ENCODE measurements at regions not wholly inside any gene's neighbourhood (a gene's known extent, or its start where the extent isn't known, plus 50 kb on each side); places are given as distances from the start of the nearest gene placed in this dataset.

- no peak for ATAC-seq
- in situ Hi-C loops (cut with MboI; ENCODE audit: low sequenced_read_pairs in 4 of 4) (no loop called here), intact Hi-C loops (cut with DNase I; ENCODE audit: low total_unique reads) (no loop called here)
- Histone ChIP-seq H3K27ac (no peak overlapping the region), H3K27me3 (no peaks in the 10 kb centered on the region), H3K9me3 (no peaks in the 10 kb centered on the region), H3K36me3 (no peaks in the 10 kb centered on the region), H3K4me3 (no peak overlapping the region), H3K4me1 (no peaks in the 10 kb centered on the region)
- TF ChIP-seq, protein P1, sequence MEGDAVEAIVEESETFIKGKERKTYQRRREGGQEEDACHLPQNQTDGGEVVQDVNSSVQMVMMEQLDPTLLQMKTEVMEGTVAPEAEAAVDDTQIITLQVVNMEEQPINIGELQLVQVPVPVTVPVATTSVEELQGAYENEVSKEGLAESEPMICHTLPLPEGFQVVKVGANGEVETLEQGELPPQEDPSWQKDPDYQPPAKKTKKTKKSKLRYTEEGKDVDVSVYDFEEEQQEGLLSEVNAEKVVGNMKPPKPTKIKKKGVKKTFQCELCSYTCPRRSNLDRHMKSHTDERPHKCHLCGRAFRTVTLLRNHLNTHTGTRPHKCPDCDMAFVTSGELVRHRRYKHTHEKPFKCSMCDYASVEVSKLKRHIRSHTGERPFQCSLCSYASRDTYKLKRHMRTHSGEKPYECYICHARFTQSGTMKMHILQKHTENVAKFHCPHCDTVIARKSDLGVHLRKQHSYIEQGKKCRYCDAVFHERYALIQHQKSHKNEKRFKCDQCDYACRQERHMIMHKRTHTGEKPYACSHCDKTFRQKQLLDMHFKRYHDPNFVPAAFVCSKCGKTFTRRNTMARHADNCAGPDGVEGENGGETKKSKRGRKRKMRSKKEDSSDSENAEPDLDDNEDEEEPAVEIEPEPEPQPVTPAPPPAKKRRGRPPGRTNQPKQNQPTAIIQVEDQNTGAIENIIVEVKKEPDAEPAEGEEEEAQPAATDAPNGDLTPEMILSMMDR (IDR thresholded peaks at IDR 0.05 in 4 of 5, conservative IDR thresholded peaks at IDR 0.05 in 1 of 5) = no peak
- TF ChIP-seq POLR2A (IDR thresholded peaks at IDR 0.05) = no peak
- DNase-seq = no peak
Measured at GRCh38 chr3:176911579-176911978, 285.7 kb downstream of the TBL1XR1 start.

DNA sequence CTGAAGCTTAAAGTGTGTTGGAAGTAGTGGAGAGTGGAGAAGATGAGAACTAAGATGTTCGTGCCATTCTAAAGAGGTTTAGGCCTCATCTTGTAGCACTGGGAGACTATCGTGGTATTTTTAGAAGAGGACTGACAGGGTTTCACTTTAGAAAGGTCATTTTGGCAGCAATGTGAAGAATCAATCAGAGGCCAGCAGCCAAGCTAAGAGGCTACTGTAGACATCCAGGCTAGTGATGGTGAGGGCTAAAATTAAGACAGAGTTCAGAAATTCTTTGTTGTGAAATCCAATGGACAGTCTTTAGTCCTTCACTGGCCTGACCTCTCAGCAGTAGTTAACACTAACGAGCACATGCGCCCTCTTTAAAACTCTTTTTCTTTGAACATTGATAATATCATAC lies 288.2 kb downstream of the TBL1XR1 start:
- Histone ChIP-seq H3K9me3 (peaks cover 0 to 4% (median 0%) of the 10 kb centered on the region in 3 donors), H3K36me3 (no peaks in the 10 kb centered on the region), H3K27ac (no peak overlapping the region), H3K4me3 (no peak overlapping the region), H3K4me1 (no peaks in the 10 kb centered on the region), H3K27me3 (no peaks in the 10 kb centered on the region)
- ATAC-seq = no peak
- TF ChIP-seq, protein P1 (IDR thresholded peaks at IDR 0.05 in 4 of 5, conservative IDR thresholded peaks at IDR 0.05 in 1 of 5) = no peak
- no peak for TF ChIP-seq POLR2A (IDR thresholded peaks at IDR 0.05)
- in situ Hi-C loops (cut with MboI; ENCODE audit: low sequenced_read_pairs in 4 of 4) = no loop called here
- no peak for DNase-seq
- intact Hi-C loops (cut with DNase I; ENCODE audit: low total_unique reads) = no loop called here

- ATAC-seq (no peak), DNase-seq (no peak)
- H3K27ac ChIP-seq = no peak overlapping the region
- no peak overlapping the region for H3K4me3 ChIP-seq
- in situ Hi-C loops (cut with MboI; ENCODE audit: low sequenced_read_pairs in 4 of 4) = no loop called here
- intact Hi-C loops (cut with DNase I; ENCODE audit: low total_unique reads) = no loop called here
- peaks cover 0 to 4% (median 0%) of the 10 kb centered on the region in 3 donors for H3K9me3 ChIP-seq
- no peak for TF ChIP-seq POLR2A (IDR thresholded peaks at IDR 0.05)
- TF ChIP-seq, protein P1 (IDR thresholded peaks at IDR 0.05 in 4 of 5, conservative IDR thresholded peaks at IDR 0.05 in 1 of 5) = no peak
- H3K27me3 ChIP-seq = no peaks in the 10 kb centered on the region
- no peaks in the 10 kb centered on the region for H3K4me1 ChIP-seq
- no peaks in the 10 kb centered on the region for H3K36me3 ChIP-seq
Measured at GRCh38 chr3:176906046-176906905, 291.0 kb downstream of the TBL1XR1 start.

- H3K27ac ChIP-seq = no peak overlapping the region
- no peaks in the 10 kb centered on the region for H3K4me1 ChIP-seq
- no peak overlapping the region for H3K4me3 ChIP-seq
- H3K27me3 ChIP-seq = no peaks in the 10 kb centered on the region
- ATAC-seq (no peak), DNase-seq (no peak)
- peaks cover 0 to 4% (median 0%) of the 10 kb centered on the region in 3 donors for H3K9me3 ChIP-seq
- TF ChIP-seq, protein P1 (IDR thresholded peaks at IDR 0.05 in 4 of 5, conservative IDR thresholded peaks at IDR 0.05 in 1 of 5) = no peak
- no peak for TF ChIP-seq POLR2A (IDR thresholded peaks at IDR 0.05)
- no peaks in the 10 kb centered on the region for H3K36me3 ChIP-seq
- intact Hi-C loops (cut with DNase I; ENCODE audit: low total_unique reads) (no loop called here), in situ Hi-C loops (cut with MboI; ENCODE audit: low sequenced_read_pairs in 4 of 4) (no loop called here)
Measured at GRCh38 chr3:176905331-176905730, 292.0 kb downstream of the TBL1XR1 start.

Measured in gastrocnemius medialis (tissue), 4 donors.